ENCODE measurements at regions not wholly inside any gene's neighbourhood (a gene's known extent, or its start where the extent isn't known, plus 50 kb on each side); places are given as distances from the start of the nearest gene placed in this dataset.
"Not testable (repeated sequence)": the region's sequence is repeated elsewhere in the genome, so short reads cannot be mapped to it uniquely, and the experiment has no call there.

GRCh38 chr2:23021311-23022120 lies 363.5 kb upstream of the KLHL29 start:
- DNase-seq = no peak

- no peak for DNase-seq
Observed at GRCh38 chr2:23023722-23024121, 361.3 kb upstream of the KLHL29 start.

- no peak for DNase-seq
Observed at GRCh38 chr2:23026671-23027070, 358.3 kb upstream of the KLHL29 start.

- no peak for DNase-seq
Observed at GRCh38 chr2:23027396-23027795, 357.6 kb upstream of the KLHL29 start.

DNA sequence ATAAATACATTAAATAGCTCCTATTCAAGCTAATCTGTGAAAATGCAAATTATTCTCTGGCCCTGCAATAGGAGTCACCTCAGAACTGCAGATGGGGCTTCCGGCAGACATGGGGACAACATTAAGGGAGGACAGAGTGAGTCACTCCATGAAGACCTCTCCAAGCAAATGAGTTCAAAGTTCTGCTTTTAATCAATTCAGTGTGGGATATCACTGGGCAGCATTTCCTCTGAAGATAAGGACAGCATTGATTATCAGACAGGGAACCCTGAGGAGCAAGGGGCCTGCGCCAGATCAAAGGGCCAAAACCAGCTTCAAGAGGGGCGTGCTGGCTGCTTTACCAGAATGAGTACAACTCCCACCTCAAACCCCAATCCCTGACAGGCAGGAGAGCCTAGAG lies 356.9 kb upstream of the KLHL29 start:
- no peak for DNase-seq

DNA sequence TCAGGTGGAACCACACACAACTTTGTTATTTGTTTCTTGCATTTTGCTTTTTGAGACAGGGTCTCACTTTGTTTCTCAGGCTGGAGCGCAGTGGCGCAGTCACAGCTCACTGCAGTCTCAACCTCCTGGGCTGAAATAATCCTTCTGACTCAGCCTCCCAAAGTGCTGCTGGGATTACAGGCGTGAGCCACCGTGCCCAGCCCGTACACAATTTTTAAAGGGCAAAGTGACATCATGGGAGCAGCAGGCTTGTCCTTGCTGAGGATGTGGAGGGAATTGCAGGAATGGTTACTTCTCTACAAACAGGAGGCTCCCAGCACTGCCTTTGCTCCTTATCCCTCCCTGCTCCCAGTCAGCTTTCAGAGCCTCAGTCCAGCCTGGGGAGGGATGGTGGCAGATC lies 355.9 kb upstream of the KLHL29 start:
- DNase-seq = no peak

DNA sequence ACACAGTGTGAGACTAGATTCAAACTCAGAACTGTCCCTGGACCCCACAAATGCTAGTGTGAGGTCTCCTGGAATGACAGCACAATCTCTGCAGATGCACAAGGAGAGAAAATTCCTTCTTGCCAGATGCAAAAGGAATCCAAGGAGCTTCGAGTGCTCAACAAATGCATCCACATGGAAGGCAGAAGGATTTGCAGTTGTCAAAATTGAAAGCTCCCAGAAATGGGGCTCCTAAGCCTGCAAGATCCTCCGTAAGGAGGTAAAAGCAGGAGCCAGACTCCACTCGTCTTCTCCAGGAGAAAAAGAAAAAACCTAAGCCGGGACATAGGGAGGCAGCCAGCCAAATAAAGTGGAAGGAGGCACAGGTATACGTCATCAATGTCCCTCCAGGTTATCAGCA lies 355.0 kb upstream of the KLHL29 start:
- DNase-seq = no peak

GRCh38 chr2:23034996-23035395 lies 350.0 kb upstream of the KLHL29 start:
- no peak for DNase-seq

DNA sequence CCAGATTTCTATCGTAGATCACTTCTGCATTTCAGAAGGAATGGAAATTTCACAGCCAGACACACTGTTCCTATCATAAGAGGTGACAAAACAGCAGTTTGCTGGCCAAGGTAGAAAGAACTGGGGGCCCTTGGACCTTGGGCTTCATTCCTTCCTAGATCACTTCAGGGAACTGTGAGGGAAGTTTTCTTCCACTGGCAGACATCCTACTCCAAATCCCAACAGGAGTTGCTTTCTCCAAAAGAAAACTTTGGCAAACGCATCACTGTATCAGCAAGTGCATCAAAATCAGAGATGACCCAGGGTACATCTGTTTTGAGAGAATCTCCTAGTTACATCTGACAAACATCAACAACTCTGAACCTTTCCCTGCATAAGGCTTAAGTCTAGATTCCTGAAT lies 348.4 kb upstream of the KLHL29 start:
- no peak for DNase-seq

DNA sequence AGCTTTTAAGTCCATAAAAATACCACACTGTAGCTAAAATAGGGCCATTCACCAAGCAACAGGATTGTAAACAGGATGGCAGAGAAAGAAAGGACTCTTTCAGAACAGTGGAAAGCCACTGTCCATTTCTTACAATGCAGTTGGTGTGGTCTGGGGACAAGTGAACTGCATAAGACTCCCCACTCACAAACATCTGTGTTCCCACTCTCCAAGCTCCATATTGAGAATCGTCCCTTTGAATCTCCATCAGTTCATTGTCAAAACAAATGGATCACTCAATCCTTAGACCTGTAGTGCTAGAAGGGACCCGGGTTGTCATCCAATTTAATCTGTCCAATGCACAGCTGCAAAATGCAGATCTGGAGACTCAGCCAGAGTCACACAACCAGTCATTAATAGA lies 347.4 kb upstream of the KLHL29 start:
- DNase-seq = no peak

- DNase-seq = no peak
Observed at GRCh38 chr2:23041443-23041842, 343.5 kb upstream of the KLHL29 start.

DNA sequence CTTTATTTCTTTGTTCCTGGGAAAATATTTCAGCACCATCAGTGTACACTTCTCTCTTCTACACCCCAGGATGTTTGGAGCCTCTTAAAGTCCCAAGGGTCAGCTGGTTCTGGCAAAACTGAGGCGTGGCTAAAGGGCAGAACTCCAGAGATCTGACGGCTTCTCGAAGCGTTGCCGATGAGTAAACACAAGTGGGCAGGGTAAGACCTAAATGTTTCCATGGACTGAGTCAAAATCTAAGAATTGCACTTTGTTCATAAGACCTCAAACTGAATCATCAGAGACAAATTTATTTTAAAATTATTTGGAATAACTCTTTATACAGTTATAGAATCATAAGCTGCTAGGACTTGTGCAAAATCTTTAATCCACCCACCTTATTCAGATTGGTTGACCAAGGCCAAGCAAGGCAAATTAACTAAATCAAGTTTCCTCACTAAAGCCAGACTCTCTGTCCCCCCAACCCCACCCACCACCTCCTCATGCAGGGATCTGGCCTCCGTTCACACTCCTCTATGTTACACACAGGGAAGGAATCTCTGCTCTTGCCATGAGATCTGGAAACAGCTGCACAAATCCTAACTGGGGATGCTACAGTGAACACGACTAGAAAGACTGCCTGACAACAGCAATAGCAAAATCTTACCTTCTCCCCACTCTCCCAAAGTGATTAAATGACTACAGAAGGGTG lies 342.6 kb upstream of the KLHL29 start:
- DNase-seq = no peak

- DNase-seq = no peak
Observed at GRCh38 chr2:23050388-23050787, 334.6 kb upstream of the KLHL29 start.

- no peak for DNase-seq
Observed at GRCh38 chr2:23053601-23054000, 331.4 kb upstream of the KLHL29 start.

DNA sequence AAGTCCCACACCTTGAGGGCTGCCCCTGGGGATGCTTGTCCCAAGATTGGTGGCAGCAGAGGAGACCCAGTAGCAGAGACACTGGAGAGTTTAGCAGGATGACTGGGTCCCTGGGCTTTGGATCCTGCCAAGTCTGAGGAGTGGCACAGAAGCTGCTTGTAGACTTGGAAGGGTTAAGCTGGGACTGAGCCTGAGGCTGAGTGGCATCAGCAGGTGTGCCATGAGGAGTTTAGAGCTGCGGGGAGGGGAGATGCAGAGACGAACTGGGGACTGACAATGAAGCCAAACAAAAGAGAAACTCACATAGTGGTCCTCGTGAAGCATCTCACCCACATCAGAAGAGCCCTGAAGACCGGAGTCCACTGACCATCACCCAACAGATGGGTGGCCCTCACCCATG lies 329.7 kb upstream of the KLHL29 start:
- no peak for DNase-seq

DNA sequence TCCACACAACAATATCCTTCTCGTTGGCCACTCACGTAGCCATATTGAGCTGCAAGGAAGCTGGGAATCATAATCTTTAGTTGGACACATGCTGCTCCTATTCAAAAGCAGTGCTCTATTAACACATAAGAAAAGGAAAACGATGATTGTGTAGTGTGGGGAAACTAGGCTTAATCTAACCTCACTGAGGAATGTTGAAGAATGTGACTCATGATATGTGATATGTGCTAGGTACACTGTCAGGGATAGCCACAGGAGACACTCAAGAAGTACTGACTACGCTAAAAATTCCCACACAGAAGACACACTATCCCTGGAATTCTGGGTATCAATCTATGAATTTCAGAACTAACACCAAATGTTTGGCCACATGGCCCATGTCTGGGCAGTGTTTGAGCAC lies 328.1 kb upstream of the KLHL29 start:
- not testable (repeated sequence) for DNase-seq

DNA sequence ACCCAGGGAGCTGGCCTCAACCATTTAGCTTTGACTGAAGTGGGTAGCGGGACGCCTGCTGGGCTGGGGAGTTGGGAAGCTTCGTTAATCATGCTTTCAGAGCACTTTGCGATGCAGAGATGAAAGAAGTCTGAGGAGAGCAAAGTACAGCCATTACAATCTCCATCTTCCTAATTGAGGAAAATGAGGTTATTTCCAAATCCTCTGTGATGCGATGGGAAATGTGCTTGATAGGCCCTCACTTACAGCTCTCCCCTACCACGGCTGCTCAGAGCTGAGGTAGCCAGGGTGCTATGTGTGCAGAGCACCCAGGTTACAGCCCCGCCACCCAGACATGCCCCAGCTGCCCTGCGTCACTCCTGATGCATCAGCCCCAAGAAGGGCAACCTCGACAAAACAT lies 326.5 kb upstream of the KLHL29 start:
- DNase-seq = no peak

DNA sequence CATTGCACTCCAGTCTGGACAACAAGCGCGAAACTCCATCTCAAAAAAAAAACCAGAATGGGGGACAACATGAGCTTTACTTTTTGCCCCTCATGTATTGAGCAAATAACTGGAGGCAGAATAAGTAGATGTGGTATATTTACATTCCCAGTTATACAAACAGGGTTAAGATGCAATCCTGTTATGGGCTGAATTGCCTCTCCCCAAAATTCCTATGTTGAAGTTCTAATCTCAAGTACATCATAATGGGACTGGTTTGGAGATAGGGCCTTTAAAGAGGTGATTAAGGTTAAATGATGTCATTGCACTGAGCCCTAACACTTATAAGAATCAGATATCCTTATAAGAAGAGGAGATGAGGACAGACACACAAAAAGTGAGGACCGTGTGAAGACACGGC lies 319.8 kb upstream of the KLHL29 start:
- DNase-seq = no peak

DNA sequence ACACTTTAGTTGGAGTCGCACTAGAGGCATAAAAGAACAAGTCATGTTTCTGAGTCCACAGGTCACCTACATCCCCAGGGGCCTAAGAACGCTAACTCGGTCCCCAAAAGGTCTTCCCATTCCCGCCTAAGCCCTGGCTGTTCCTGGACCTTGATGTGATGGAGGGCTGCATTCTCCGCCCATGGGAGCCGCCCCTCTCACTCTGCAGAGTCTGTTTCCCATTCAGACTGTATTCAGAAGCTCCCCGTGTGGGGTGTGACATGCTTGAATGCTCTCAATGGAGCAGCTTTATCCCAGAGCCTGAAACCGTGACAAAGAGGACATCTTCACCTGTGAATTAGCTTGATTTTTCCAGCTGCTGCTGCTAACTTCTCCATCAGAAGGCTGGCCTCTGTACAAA lies 319.0 kb upstream of the KLHL29 start:
- no peak for DNase-seq

DNA sequence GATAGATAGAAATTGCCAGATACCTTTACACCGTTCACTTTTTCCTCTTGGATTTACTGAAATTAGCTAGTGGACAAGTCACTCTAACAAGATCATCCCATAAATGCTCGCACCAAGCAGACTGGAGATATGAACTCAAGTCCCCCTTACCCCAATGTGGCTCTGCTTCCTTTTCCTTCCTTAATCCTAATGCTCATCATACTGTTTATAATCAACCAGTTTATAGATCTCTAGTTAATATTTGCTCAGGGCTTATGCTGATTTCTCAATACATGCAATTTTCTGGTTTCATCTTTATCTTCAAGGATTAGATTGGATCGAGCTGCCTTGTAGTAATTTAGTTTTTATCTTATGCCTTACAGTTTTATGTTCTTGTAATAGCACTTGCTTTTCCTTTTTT lies 318.3 kb upstream of the KLHL29 start:
- no peak for DNase-seq

DNA sequence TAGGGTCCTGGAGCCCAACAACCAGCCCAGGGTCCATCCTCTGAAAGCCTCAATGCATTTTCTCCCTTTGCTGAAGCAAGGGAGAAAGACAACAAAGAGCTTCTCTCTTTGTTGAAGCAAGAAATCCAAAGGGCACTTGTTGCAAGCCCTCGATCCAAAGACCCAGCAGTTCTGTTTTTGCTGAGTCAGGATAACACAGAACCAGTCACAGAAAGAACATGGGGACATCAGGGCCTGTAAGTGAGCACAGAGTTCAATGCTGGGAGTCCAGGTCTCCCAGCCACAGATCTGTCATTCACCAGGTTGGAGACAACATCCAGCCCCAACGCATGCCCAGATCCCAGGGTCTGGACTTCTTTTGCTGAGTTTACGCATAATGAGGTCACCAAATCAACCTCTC lies 315.8 kb upstream of the KLHL29 start:
- DNase-seq = no peak

DNA sequence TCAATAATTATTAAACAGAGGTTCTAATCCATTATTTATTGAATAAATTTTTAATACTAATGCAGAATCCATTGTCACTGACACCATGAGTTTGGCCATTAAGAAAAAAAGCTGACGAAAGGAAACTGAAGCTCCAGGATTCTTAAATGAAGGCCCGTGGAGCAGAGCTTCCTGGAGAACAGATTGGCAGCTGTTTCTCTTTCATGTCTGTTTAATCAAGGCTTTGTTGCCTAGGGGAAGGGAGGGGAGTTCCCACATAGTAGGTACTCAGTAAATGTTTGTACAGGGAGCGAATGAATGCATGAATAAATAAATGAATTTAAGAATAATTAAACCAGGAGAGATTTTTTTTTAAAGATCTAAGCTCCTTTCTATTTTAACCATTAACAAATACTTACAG lies 315.1 kb upstream of the KLHL29 start:
- no peak for DNase-seq

GRCh38 chr2:23073056-23073455 lies 311.9 kb upstream of the KLHL29 start:
- no peak for DNase-seq

- no peak for DNase-seq
Observed at GRCh38 chr2:23073671-23074070, 311.3 kb upstream of the KLHL29 start.

DNA sequence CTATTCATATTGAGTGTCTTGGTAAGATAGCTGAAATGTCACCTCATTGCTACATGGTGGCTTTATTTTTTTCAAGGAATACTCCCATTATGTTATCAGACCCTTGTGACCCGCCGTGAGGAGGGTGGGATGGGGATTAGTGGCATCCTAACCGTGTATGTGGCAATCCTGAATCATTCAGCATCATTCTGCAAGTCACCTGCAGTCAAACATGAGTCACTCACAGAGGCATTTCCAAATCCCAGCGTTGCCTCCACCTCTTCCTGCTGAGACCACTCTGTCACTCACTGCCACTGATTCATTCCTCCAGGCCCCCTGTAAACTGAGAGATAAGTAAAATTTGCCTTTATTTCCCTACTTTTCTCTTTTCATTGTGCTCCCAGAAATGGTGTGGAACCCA lies 307.4 kb upstream of the KLHL29 start:
- DNase-seq = no peak
